Testis (tissue), 2 donors: ENCODE measurements at regions not wholly inside any gene's neighbourhood (a gene's known extent, or its start where the extent isn't known, plus 50 kb on each side); places are given as distances from the start of the nearest gene placed in this dataset.

Source experiments
- CTCF ChIP-seq, 3 experiments: fragments of 450-650 bp in 2 of 3; fragments of 200-600 bp in 1 of 3; sonication (generic) in 1 of 3; IDR thresholded peaks; one replicate each; pipeline ENCODE4 v1.5.1; 2016 to 2019; ENCODE audit warnings: antibody characterized with exemption in 3 of 3, mild to moderate bottlenecking in 2 of 3, moderate library complexity in 1 of 3
- POLR2A ChIP-seq: fragments of 450-650 bp; IDR thresholded peaks from one replicate; pipeline ENCODE4 v1.6.1; 2017; ENCODE audit warnings: antibody characterized with exemption, mild to moderate bottlenecking, moderate library complexity

GRCh38 chr3:67920969-67921368 lies 266.6 kb upstream of the SUCLG2 start:
- TF ChIP-seq CTCF (IDR thresholded peaks at IDR 0.05): no peak
- no peak for TF ChIP-seq POLR2A
